ENCODE measurements at regions not wholly inside any gene's neighbourhood (a gene's known extent, or its start where the extent isn't known, plus 50 kb on each side); places are given as distances from the start of the nearest gene placed in this dataset.

GRCh38 chr2:167703441-167703840, 544.0 kb downstream of the STK39 start:
- TF ChIP-seq POLR2A (IDR thresholded peaks at IDR 0.05): no peak
- TF ChIP-seq, protein P1, sequence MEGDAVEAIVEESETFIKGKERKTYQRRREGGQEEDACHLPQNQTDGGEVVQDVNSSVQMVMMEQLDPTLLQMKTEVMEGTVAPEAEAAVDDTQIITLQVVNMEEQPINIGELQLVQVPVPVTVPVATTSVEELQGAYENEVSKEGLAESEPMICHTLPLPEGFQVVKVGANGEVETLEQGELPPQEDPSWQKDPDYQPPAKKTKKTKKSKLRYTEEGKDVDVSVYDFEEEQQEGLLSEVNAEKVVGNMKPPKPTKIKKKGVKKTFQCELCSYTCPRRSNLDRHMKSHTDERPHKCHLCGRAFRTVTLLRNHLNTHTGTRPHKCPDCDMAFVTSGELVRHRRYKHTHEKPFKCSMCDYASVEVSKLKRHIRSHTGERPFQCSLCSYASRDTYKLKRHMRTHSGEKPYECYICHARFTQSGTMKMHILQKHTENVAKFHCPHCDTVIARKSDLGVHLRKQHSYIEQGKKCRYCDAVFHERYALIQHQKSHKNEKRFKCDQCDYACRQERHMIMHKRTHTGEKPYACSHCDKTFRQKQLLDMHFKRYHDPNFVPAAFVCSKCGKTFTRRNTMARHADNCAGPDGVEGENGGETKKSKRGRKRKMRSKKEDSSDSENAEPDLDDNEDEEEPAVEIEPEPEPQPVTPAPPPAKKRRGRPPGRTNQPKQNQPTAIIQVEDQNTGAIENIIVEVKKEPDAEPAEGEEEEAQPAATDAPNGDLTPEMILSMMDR (IDR thresholded peaks at IDR 0.05): no peak
